ENCODE measurements at regions not wholly inside any gene's neighbourhood (a gene's known extent, or its start where the extent isn't known, plus 50 kb on each side); places are given as distances from the start of the nearest gene placed in this dataset.

GRCh38 chr1:96538883-96539282 lies 182.7 kb upstream of the PTBP2 start:
- TF ChIP-seq CTCF (IDR thresholded peaks at IDR 0.05; ENCODE audit: extremely low read depth in 1 of 2, insufficient read depth in 1 of 2, low read depth in 1 of 2, low read length in 2 of 2), result no peak
- TF ChIP-seq MYC (IDR thresholded peaks at IDR 0.05; ENCODE audit: low read depth, low read length), result no peak
- no peak for TF ChIP-seq MAX (IDR thresholded peaks at IDR 0.05; ENCODE audit: insufficient read depth, insufficient read length)
- no peak for TF ChIP-seq POLR2A (IDR thresholded peaks at IDR 0.05; ENCODE audit: low read depth, low read length)

Measured in endothelial cell of umbilical vein (primary cell).